ENCODE measurements at regions not wholly inside any gene's neighbourhood (a gene's known extent, or its start where the extent isn't known, plus 50 kb on each side); places are given as distances from the start of the nearest gene placed in this dataset.

DNA sequence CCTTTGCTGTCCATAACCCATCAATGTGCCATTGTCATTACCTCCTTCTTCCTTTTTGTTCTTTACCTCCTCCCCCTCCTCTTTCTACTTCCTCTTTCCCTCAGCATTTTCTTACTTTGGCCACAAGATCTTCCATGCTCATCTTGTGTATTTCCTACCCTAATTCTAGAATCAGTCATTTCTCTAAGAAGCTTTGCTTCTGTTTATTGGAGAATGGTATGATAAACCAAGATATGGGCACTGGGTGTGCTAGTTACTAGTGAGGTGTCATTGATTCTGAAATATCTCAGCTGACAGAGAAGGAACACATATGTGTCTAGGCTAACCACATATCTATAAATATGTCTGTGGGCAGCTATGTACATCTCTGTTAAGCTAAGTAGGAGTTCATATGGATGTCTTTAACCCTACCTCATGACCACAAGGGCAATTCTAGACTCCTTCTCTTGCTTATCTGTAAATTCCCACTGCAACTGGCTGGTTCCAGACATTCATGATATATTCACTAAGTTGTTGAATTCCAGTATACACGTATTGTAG lies 2051.3 kb upstream of the CDH9 start:
- intact Hi-C loops (cut with micrococcal nuclease; ENCODE audit: unreplicated experiment), result no loop called here
- CTCF ChIA-PET (ENCODE audit: unreplicated experiment), result no interaction called here
- POLR2A ChIA-PET, result no interaction called here
- Histone ChIP-seq H3K4me3 (ENCODE audit: low read depth, low read length, poor library complexity, severe bottlenecking) (no peak overlapping the region), H2AFZ (ENCODE audit: low read length) (no peak overlapping the region), H4K20me1 (ENCODE audit: insufficient read depth, low read length) (no peaks in the 10 kb centered on the region), H3K4me2 (ENCODE audit: low read length) (no peak overlapping the region), H3K36me3 (ENCODE audit: insufficient read depth, low read length) (no peaks in the 10 kb centered on the region), H3K9me2 (ENCODE audit: insufficient read depth, low read length) (no peaks in the 10 kb centered on the region), H3K9me3 (ENCODE audit: low read length) (no peaks in the 10 kb centered on the region), H3K79me2 (ENCODE audit: insufficient read depth, low read depth, low read length) (no peaks in the 10 kb centered on the region), H3K27ac (ENCODE audit: low read depth, low read length, poor library complexity, severe bottlenecking) (no peak overlapping the region), H3K4me1 (ENCODE audit: insufficient read depth, low read length, poor library complexity, severe bottlenecking) (no peaks in the 10 kb centered on the region)
- no TSS peak for BruUV-seq (replicated peaks)
- TF ChIP-seq, protein P1, sequence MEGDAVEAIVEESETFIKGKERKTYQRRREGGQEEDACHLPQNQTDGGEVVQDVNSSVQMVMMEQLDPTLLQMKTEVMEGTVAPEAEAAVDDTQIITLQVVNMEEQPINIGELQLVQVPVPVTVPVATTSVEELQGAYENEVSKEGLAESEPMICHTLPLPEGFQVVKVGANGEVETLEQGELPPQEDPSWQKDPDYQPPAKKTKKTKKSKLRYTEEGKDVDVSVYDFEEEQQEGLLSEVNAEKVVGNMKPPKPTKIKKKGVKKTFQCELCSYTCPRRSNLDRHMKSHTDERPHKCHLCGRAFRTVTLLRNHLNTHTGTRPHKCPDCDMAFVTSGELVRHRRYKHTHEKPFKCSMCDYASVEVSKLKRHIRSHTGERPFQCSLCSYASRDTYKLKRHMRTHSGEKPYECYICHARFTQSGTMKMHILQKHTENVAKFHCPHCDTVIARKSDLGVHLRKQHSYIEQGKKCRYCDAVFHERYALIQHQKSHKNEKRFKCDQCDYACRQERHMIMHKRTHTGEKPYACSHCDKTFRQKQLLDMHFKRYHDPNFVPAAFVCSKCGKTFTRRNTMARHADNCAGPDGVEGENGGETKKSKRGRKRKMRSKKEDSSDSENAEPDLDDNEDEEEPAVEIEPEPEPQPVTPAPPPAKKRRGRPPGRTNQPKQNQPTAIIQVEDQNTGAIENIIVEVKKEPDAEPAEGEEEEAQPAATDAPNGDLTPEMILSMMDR (conservative IDR thresholded peaks at IDR 0.05; ENCODE audit: low read length), result no peak
- TF ChIP-seq EZH2phosphoT487 (IDR thresholded peaks at IDR 0.05; ENCODE audit: borderline replicate concordance, low read depth, low read length), result no peak
- no peak for DNase-seq (ENCODE audit: low spot score)

GRCh38 chr5:29085142-29085541 lies 2046.8 kb upstream of the CDH9 start:
- Histone ChIP-seq H2AFZ (ENCODE audit: low read length) (no peak overlapping the region), H3K27ac (ENCODE audit: low read depth, low read length, poor library complexity, severe bottlenecking) (no peak overlapping the region), H3K4me1 (ENCODE audit: insufficient read depth, low read length, poor library complexity, severe bottlenecking) (no peaks in the 10 kb centered on the region), H3K36me3 (ENCODE audit: insufficient read depth, low read length) (no peaks in the 10 kb centered on the region), H4K20me1 (ENCODE audit: insufficient read depth, low read length) (no peaks in the 10 kb centered on the region), H3K9me2 (ENCODE audit: insufficient read depth, low read length) (no peaks in the 10 kb centered on the region), H3K4me3 (ENCODE audit: low read depth, low read length, poor library complexity, severe bottlenecking) (no peak overlapping the region), H3K4me2 (ENCODE audit: low read length) (no peak overlapping the region), H3K79me2 (ENCODE audit: insufficient read depth, low read depth, low read length) (no peaks in the 10 kb centered on the region), H3K9me3 (ENCODE audit: low read length) (no peaks in the 10 kb centered on the region)
- TF ChIP-seq, protein P1 (conservative IDR thresholded peaks at IDR 0.05; ENCODE audit: low read length), result no peak
- TF ChIP-seq EZH2phosphoT487 (IDR thresholded peaks at IDR 0.05; ENCODE audit: borderline replicate concordance, low read depth, low read length), result no peak
- intact Hi-C loops (cut with micrococcal nuclease; ENCODE audit: unreplicated experiment), result no loop called here
- no peak for DNase-seq (ENCODE audit: low spot score)
- ChIA-PET CTCF (ENCODE audit: unreplicated experiment) (no interaction called here), POLR2A (interaction anchor here (0.6 kb wide), 1 partner anchor 985 kb away, joined by 3 read pairs; no protein-coding TSS in a partner anchor)
- no TSS peak for BruUV-seq (replicated peaks)

DNA sequence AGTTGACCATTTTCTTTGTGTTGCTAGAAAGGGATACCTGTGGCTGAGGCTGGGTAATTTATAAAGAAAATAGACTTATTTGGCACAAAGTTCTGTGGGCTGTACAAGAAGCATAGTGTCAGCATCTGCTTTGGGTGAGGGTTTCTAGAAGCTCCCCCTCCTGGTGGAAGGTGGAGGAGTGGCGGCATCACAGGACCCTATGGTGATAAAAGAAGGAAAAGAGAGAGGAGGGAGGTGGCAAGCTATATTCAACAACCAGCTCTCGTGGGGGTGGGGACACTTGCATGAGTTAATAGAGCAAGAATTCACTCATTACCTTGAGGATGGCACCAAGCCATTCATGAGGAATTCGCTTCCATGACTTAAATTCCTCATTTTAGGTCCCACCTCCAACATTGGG lies 2041.4 kb upstream of the CDH9 start:
- Histone ChIP-seq H4K20me1 (ENCODE audit: insufficient read depth, low read length) (no peaks in the 10 kb centered on the region), H3K4me3 (ENCODE audit: low read depth, low read length, poor library complexity, severe bottlenecking) (no peak overlapping the region), H3K27ac (ENCODE audit: low read depth, low read length, poor library complexity, severe bottlenecking) (no peak overlapping the region), H3K9me2 (ENCODE audit: insufficient read depth, low read length) (no peaks in the 10 kb centered on the region), H3K9me3 (ENCODE audit: low read length) (no peaks in the 10 kb centered on the region), H2AFZ (ENCODE audit: low read length) (no peak overlapping the region), H3K36me3 (ENCODE audit: insufficient read depth, low read length) (no peaks in the 10 kb centered on the region), H3K79me2 (ENCODE audit: insufficient read depth, low read depth, low read length) (no peaks in the 10 kb centered on the region), H3K4me1 (ENCODE audit: insufficient read depth, low read length, poor library complexity, severe bottlenecking) (no peaks in the 10 kb centered on the region), H3K4me2 (ENCODE audit: low read length) (no peak overlapping the region)
- no peak for TF ChIP-seq EZH2phosphoT487 (IDR thresholded peaks at IDR 0.05; ENCODE audit: borderline replicate concordance, low read depth, low read length)
- TF ChIP-seq, protein P1 (conservative IDR thresholded peaks at IDR 0.05; ENCODE audit: low read length), result 0 out of 2 replicates have a peak, but pooled peaks have one; percentile 19
- no peak for DNase-seq (ENCODE audit: low spot score)
- BruUV-seq (replicated peaks), result no TSS peak
- ChIA-PET CTCF (ENCODE audit: unreplicated experiment) (no interaction called here), POLR2A (no interaction called here)
- intact Hi-C loops (cut with micrococcal nuclease; ENCODE audit: unreplicated experiment), result no loop called here

Measured in OCI-LY7 (cell line).